GM13977 (cell line): ENCODE measurements at regions not wholly inside any gene's neighbourhood (a gene's known extent, or its start where the extent isn't known, plus 50 kb on each side); places are given as distances from the start of the nearest gene placed in this dataset.

ENCODE experiments used
- DNase-seq: peaks from one replicate; pipeline ENCODE4 v3.0.0; 2012; ENCODE audit warnings: low spot score
- in situ Hi-C: fragments of 300-500 bp; cut with MboI; formaldehyde crosslinking; loops from one replicate; pipeline ENCODE4 v1.12.0; 2022; ENCODE audit warnings: low sequenced_read_pairs, low pct_unique_long_range_greater_than_20kb, mixed read lengths, inconsistent platforms; ENCODE audit not compliant: unreplicated experiment
- TF ChIP-seq, protein P1 (sequence below): IDR thresholded peaks from 2 replicates; pipeline ENCODE4 v1.5.1; 2012; ENCODE audit warnings: mild to moderate bottlenecking, control low read depth; ENCODE audit not compliant: insufficient read depth; ENCODE audit errors: extremely low read depth, missing control alignments

DNA sequence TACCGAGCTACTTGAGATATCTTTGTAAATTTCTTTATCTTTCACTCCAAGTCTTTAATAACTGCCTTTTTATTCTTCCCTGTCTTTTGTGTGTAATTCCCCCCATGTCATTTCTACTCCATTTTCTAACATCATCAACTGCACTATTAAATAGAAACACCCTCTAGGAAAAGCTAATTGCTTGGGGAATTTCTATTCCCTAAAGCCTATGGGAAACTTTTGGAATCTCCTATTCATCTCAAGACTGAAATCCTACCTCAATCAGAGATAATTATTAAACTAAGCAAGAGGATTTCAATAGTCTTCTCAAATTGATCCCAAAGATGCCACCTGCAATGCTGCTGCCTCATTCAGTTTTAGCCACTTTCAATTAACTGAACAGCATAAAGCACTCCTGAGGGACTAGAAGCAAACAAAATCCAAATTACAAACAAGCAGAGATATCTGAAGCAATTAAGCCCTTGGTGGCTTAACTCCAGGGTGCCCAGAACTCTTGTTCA is 598.7 kb downstream of the IGSF11 start:
- DNase-seq: no peak
- TF ChIP-seq, protein P1, sequence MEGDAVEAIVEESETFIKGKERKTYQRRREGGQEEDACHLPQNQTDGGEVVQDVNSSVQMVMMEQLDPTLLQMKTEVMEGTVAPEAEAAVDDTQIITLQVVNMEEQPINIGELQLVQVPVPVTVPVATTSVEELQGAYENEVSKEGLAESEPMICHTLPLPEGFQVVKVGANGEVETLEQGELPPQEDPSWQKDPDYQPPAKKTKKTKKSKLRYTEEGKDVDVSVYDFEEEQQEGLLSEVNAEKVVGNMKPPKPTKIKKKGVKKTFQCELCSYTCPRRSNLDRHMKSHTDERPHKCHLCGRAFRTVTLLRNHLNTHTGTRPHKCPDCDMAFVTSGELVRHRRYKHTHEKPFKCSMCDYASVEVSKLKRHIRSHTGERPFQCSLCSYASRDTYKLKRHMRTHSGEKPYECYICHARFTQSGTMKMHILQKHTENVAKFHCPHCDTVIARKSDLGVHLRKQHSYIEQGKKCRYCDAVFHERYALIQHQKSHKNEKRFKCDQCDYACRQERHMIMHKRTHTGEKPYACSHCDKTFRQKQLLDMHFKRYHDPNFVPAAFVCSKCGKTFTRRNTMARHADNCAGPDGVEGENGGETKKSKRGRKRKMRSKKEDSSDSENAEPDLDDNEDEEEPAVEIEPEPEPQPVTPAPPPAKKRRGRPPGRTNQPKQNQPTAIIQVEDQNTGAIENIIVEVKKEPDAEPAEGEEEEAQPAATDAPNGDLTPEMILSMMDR: no peak
- in situ Hi-C loops: no loop called here

DNA sequence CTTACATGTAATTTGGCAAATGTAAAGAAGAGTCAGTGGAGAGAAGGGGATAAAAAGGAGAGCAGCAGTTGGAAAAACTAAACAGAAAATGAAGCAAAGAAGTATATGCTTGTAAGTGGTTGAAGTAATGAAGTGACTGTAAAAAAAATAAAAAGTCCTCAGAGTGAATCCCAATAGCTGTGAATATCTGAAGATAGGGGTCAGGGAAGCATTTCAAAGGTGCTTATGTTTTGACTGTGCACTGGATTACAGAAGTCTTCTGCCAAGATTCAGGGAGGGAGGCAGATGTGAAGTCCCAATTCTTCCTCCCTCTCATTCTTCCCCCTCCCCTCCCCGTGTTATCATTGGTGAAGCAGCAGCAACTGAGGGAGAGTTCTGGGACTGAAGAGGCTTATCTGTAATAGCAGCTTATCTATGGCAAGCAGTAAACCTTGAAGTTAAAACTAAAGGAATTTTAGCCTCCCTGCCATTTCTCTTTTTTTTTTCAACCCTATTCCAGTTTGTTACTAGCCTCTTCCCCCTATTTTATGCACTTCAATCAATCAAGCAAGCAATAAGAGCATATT is 597.9 kb downstream of the IGSF11 start:
- in situ Hi-C loops: no loop called here
- TF ChIP-seq, protein P1: no peak
- no peak for DNase-seq

DNA sequence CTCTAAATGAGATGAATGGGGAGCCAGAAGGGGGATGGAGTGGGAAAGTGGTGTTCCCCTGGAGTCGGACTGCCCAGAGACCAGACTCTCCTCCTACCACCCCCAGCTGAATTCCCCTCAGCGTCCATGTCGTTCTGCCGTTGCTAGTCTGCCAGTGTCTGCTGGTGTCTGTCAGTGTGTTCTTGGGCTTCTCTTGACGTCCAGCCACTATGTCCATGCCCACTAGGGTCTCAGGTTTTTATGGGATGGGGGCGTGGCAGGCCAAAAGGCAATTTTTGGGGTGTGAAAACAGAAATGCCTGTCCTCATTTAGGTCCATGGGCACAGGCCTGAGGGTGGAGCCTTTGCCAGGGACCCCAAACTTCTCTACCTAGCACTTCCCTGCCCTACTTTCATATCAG is 589.6 kb downstream of the IGSF11 start:
- no peak for DNase-seq
- in situ Hi-C loops: no loop called here
- TF ChIP-seq, protein P1: no peak

DNA sequence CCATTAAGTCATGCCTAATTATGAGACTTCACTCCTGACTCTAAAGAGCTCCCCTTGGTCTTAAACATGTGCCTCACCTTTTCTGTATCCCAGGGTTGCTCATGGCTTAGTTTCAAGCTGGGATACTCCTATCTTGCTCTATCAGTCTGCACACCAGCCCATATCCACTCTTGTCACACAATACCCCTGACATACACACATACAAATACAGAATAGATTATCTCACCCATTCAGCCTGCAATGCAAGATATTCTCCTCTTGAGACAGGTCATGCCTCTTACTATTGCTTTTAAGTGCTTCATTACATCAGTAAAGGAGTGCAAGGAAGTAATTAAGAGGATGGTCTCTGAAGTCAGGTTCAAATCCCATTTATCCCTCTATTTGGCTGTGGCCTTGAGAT is 587.3 kb downstream of the IGSF11 start:
- TF ChIP-seq, protein P1: no peak
- in situ Hi-C loops: no loop called here
- DNase-seq: no peak

DNA sequence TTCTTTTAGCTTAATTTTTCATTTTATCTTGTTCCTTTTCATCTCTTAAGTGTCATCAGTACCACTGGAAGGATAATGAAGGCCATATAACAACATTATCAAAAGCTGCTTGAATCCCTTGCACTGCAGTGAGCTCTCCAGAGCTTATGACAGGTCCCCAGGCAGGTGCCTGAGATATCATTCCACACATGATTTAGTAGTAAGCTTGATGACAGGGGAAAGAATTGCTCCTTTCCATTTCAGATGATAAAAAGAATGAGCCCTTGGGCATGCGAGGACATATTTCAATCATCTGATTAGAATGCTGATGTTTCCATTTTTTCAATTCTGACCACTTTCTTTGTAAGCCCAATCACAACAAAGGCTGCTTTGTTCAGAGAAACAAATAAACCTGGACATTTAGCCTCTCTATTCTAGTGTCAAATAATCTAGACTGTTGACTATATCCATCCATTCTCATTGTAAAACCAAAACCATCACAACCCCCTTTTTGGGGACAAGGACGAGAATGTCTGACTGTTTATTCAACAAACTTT is 567.8 kb downstream of the IGSF11 start:
- no peak for DNase-seq
- TF ChIP-seq, protein P1: no peak
- in situ Hi-C loops: no loop called here

DNA sequence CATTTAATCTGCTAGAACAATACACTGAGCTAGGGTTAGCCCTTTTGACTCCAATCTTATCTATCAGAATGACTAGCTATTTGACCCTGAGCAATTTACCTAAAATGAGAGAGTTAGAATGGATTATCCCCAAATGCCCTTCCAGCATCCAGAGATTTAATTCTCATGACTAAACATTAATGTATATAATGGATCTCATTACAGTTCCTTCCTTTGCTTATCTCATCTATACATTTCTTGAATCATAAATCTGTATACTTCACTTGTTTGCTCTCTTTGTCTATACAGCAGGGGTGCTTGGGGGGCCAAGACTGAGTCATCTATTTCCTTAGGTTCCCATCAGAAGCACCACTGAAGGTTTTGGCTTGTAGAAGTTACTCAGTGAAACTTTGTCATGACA is 565.8 kb downstream of the IGSF11 start:
- TF ChIP-seq, protein P1: no peak
- DNase-seq: no peak
- in situ Hi-C loops: no loop called here

DNA sequence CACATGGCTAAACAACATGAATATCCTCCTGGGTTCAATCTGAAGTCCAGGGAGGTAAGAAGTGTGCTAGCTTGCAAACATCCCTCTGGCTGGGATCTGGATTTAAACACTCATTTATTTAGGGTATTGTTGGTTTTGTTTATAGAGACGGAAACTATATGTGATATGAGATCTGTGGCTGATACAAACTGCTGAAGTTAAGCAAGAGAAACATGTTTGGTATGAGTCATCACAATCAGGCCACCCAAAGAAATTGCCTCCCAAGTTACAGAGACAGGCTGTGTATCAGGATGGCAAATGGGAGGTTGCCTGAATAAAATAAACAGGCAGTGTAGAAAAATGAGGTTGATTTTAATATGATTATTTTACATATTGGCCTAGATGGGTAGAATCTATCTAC is 562.1 kb downstream of the IGSF11 start:
- DNase-seq: no peak
- TF ChIP-seq, protein P1: no peak
- in situ Hi-C loops: no loop called here
